LoVo (cell line): ENCODE measurements at regions not wholly inside any gene's neighbourhood (a gene's known extent, or its start where the extent isn't known, plus 50 kb on each side); places are given as distances from the start of the nearest gene placed in this dataset.
"Not testable (repeated sequence)": the region's sequence is repeated elsewhere in the genome, so short reads cannot be mapped to it uniquely, and the experiment has no call there.

Experiments
- DNase-seq: peaks from one replicate; pipeline ENCODE4 v3.0.0-alpha.2; 2016; ENCODE audit warnings: low spot score

- DNase-seq = no peak
Measured at GRCh38 chr10:22824984-22825383, 102.9 kb upstream of the ARMC3 start.

GRCh38 chr10:22824520-22824919, 103.3 kb upstream of the ARMC3 start:
- DNase-seq = no peak

GRCh38 chr10:22823109-22823508, 104.7 kb upstream of the ARMC3 start:
- DNase-seq = peak; percentile 79

- not testable (repeated sequence) for DNase-seq
Measured at GRCh38 chr10:22821921-22822320, 105.9 kb upstream of the ARMC3 start.

GRCh38 chr10:22821501-22821900, 106.4 kb upstream of the ARMC3 start:
- DNase-seq = no peak

GRCh38 chr10:22816298-22816653, 101.9 kb upstream of the PIP4K2A start:
- peak; percentile 70 for DNase-seq

- DNase-seq = no peak
Measured at GRCh38 chr10:22810643-22811465, 96.5 kb upstream of the PIP4K2A start.

GRCh38 chr10:22807238-22807637, 92.9 kb upstream of the PIP4K2A start:
- no peak for DNase-seq

- no peak for DNase-seq
Measured at GRCh38 chr10:22805304-22805703, 90.9 kb upstream of the PIP4K2A start.

- DNase-seq = no peak
Measured at GRCh38 chr10:22803261-22803885, 89.0 kb upstream of the PIP4K2A start.

- DNase-seq = no peak
Measured at GRCh38 chr10:22801785-22802184, 87.4 kb upstream of the PIP4K2A start.

- DNase-seq = not testable (repeated sequence)
Measured at GRCh38 chr10:22797796-22798195, 83.4 kb upstream of the PIP4K2A start.

GRCh38 chr10:22795546-22795945, 81.2 kb upstream of the PIP4K2A start:
- no peak for DNase-seq

- no peak for DNase-seq
Measured at GRCh38 chr10:22792161-22792560, 77.8 kb upstream of the PIP4K2A start.

GRCh38 chr10:22791665-22792064, 77.3 kb upstream of the PIP4K2A start:
- no peak for DNase-seq

- no peak for DNase-seq
Measured at GRCh38 chr10:22784668-22785067, 70.3 kb upstream of the PIP4K2A start.

GRCh38 chr10:22783807-22784206, 69.4 kb upstream of the PIP4K2A start:
- no peak for DNase-seq

GRCh38 chr10:22780474-22780885, 66.1 kb upstream of the PIP4K2A start:
- DNase-seq = no peak

GRCh38 chr10:22779331-22780019, 65.1 kb upstream of the PIP4K2A start:
- DNase-seq = no peak

GRCh38 chr10:22774102-22774501, 59.7 kb upstream of the PIP4K2A start:
- no peak for DNase-seq

GRCh38 chr10:22771631-22772030, 57.3 kb upstream of the PIP4K2A start:
- DNase-seq = not testable (repeated sequence)

GRCh38 chr10:22770270-22770669, 55.9 kb upstream of the PIP4K2A start:
- DNase-seq = no peak

GRCh38 chr10:22767859-22768258, 53.5 kb upstream of the PIP4K2A start:
- DNase-seq = no peak
